Keratinocyte (primary cell): ENCODE measurements at regions not wholly inside any gene's neighbourhood (a gene's known extent, or its start where the extent isn't known, plus 50 kb on each side); places are given as distances from the start of the nearest gene placed in this dataset.

Source experiments
- DNase-seq: peaks from one replicate; pipeline ENCODE4 v3.0.0-alpha.2; 2011; ENCODE audit warnings: low read depth, missing footprints, low spot score
- FAIRE-seq: peaks from 2 replicates; lab custom pipeline; 2011; peaks lifted over from hg19 to GRCh38; lab: Jason Lieb, UNC
- H2AFZ ChIP-seq: 2 replicates; pipeline ENCODE4 v1.6.0; 2012; ENCODE audit warnings: low read length, control low read depth, inconsistent platforms; ENCODE audit not compliant: control insufficient read depth
- H3K27ac ChIP-seq: 2 replicates; pipeline ENCODE4 v1.5.1; 2011; ENCODE audit warnings: low read length; ENCODE audit not compliant: control insufficient read depth, insufficient read depth
- H3K27me3 ChIP-seq: 3 replicates; pipeline ENCODE4 v1.6.0; 2011; ENCODE audit warnings: low read length; ENCODE audit not compliant: control insufficient read depth, insufficient read depth; ENCODE audit errors: extremely low read depth
- H3K36me3 ChIP-seq, 2 experiments: 2 replicates in 1 of 2; 3 replicates in 1 of 2; pipeline ENCODE4 v1.5.1; 2011; ENCODE audit warnings: low read length in 2 of 2, mild to moderate bottlenecking in 1 of 2; ENCODE audit not compliant: control insufficient read depth in 2 of 2, insufficient read depth in 2 of 2; ENCODE audit errors: extremely low read depth in 1 of 2
- H3K4me1 ChIP-seq: 3 replicates; pipeline ENCODE4 v1.5.1; 2011; ENCODE audit warnings: low read length; ENCODE audit not compliant: control insufficient read depth, insufficient read depth; ENCODE audit errors: extremely low read depth
- H3K4me2 ChIP-seq: 3 replicates; pipeline ENCODE4 v1.6.0; 2011; ENCODE audit warnings: low read depth, low read length; ENCODE audit not compliant: control insufficient read depth, insufficient read depth; ENCODE audit errors: extremely low read depth
- H3K4me3 ChIP-seq, 3 experiments: fragments of 200-600 bp in 1 of 3; sonication (generic) in 1 of 3; 2 replicates in 2 of 3; 3 replicates in 1 of 3; pipeline ENCODE4 v1.5.1; 2011 to 2016; ENCODE audit warnings: low read length in 3 of 3, mild to moderate bottlenecking in 3 of 3, control low read depth in 2 of 3, inconsistent platforms in 1 of 3, low read depth in 1 of 3, mixed read lengths in 1 of 3, mixed run types in 1 of 3, moderate library complexity in 1 of 3; ENCODE audit not compliant: control insufficient read depth in 2 of 3, insufficient read depth in 2 of 3; ENCODE audit errors: extremely low read depth in 1 of 3
- H3K79me2 ChIP-seq: 2 replicates; pipeline ENCODE4 v1.6.0; 2012; ENCODE audit warnings: low read length; ENCODE audit not compliant: control insufficient read depth, insufficient read depth
- H3K9ac ChIP-seq: 3 replicates; pipeline ENCODE4 v1.6.0; 2011; ENCODE audit warnings: low read length; ENCODE audit not compliant: control insufficient read depth, insufficient read depth; ENCODE audit errors: extremely low read depth
- H3K9me1 ChIP-seq: 3 replicates; pipeline ENCODE4 v1.6.0; 2011; ENCODE audit warnings: low read length; ENCODE audit not compliant: control insufficient read depth, insufficient read depth; ENCODE audit errors: extremely low read depth
- H3K9me3 ChIP-seq: 2 replicates; pipeline ENCODE4 v1.5.1; 2012; ENCODE audit warnings: low read depth, low read length; ENCODE audit not compliant: control insufficient read depth
- H4K20me1 ChIP-seq: 3 replicates; pipeline ENCODE4 v1.6.0; 2011; ENCODE audit warnings: low read length; ENCODE audit not compliant: control insufficient read depth, insufficient read depth; ENCODE audit errors: extremely low read depth
- EZH2 ChIP-seq: IDR thresholded peaks from one replicate; pipeline ENCODE4 v1.6.1; 2012; ENCODE audit warnings: inconsistent platforms, mild to moderate bottlenecking, low read length, moderate library complexity
- dilution Hi-C: fragments of 300-500 bp; cut with MboI; formaldehyde crosslinking; loops from one replicate; pipeline ENCODE4 v1.7.0; 2020; ENCODE audit warnings: low sequenced_read_pairs; ENCODE audit not compliant: extremely low pct_ligation_motif_present
- TF ChIP-seq, protein P1 (sequence below), 3 experiments: IDR thresholded peaks in 1 of 3; conservative IDR thresholded peaks in 1 of 3; optimal IDR thresholded peaks in 1 of 3; 2 replicates in 2 of 3; 3 replicates in 1 of 3; pipeline versions ENCODE3 to v1.5.1; 2011; ENCODE audit warnings: low read length in 3 of 3, mild to moderate bottlenecking in 3 of 3, moderate library complexity in 2 of 3, control low read depth in 1 of 3, inconsistent platforms in 1 of 3; ENCODE audit not compliant: insufficient read depth in 2 of 3; ENCODE audit errors: extremely low read depth in 1 of 3

DNA sequence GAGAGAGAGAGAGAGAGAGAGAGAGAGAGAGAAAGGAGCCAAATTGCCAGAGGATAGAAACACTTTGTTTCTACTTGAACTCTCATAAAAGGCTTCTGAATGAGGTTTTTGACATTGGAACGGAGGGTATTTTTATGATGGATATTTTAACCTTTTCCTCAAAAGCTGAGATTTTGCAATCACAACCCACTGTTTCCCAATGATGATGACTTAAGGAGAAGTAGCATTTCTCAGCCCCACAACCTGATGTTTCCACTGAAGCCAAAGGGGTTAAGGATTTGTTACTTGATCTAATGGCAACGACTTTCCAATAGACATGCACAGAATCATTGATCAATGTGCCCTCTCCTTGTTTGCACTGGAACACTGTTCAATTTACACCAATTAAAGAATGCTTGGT is 67.1 kb upstream of the POU3F3 start:
- FAIRE-seq (no peak), DNase-seq (no peak)
- no peaks in the 10 kb centered on the region for H3K4me1 ChIP-seq
- no peaks in the 10 kb centered on the region for H3K79me2 ChIP-seq
- no peak overlapping the region for H3K4me3 ChIP-seq
- H4K20me1 ChIP-seq = no peaks in the 10 kb centered on the region
- TF ChIP-seq EZH2 = no peak
- TF ChIP-seq, protein P1, sequence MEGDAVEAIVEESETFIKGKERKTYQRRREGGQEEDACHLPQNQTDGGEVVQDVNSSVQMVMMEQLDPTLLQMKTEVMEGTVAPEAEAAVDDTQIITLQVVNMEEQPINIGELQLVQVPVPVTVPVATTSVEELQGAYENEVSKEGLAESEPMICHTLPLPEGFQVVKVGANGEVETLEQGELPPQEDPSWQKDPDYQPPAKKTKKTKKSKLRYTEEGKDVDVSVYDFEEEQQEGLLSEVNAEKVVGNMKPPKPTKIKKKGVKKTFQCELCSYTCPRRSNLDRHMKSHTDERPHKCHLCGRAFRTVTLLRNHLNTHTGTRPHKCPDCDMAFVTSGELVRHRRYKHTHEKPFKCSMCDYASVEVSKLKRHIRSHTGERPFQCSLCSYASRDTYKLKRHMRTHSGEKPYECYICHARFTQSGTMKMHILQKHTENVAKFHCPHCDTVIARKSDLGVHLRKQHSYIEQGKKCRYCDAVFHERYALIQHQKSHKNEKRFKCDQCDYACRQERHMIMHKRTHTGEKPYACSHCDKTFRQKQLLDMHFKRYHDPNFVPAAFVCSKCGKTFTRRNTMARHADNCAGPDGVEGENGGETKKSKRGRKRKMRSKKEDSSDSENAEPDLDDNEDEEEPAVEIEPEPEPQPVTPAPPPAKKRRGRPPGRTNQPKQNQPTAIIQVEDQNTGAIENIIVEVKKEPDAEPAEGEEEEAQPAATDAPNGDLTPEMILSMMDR (optimal IDR thresholded peaks at IDR 0.05 in 1 of 3, IDR thresholded peaks at IDR 0.05 in 1 of 3, conservative IDR thresholded peaks at IDR 0.05 in 1 of 3; ENCODE audit: extremely low read depth in 1 of 3, insufficient read depth in 2 of 3, low read length in 3 of 3) = no peak
- no peaks in the 10 kb centered on the region for H3K36me3 ChIP-seq
- H2AFZ ChIP-seq = no peak overlapping the region
- H3K27me3 ChIP-seq = no peaks in the 10 kb centered on the region
- dilution Hi-C loops = no loop called here
- H3K9ac ChIP-seq = no peak overlapping the region
- H3K27ac ChIP-seq = no peak overlapping the region
- no peaks in the 10 kb centered on the region for H3K9me1 ChIP-seq
- H3K4me2 ChIP-seq = no peak overlapping the region
- H3K9me3 ChIP-seq = no peaks in the 10 kb centered on the region

DNA sequence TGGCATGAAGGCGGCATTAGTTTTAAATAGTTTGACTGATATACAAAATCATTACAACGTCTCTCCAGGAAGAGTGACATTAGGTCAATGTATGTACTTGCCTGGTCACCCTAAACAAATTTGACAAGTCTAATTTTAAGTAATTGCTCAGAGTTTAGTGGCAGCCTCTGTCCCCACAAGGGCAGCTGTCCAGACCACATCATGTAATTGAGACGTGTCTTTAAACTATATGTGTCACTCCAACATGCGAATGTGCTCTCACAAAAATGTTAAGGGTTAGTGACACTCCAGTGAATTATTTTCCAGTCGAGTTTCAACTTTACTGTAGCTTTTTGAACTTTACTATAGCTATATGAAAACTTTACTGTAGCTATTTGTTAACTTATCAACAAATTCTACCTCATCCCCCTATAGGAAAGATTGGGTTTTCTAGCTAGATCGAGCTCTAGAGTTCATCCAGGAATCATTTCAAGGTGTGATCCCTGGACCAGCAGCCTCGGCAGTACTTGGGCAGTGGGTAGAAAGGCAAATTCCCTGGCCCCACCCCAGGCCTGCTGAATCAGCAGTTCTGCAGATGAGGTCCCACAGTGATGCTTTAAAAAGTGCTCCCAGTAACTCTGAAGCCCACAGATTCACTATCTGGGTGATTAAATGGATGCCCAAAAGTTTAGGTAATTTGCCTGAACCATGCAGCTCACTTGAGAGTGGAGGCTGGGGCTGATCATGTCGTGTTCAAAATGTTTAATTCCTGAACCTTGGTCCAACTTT is 66.4 kb upstream of the POU3F3 start:
- dilution Hi-C loops = no loop called here
- no peaks in the 10 kb centered on the region for H3K9me3 ChIP-seq
- H3K79me2 ChIP-seq = no peaks in the 10 kb centered on the region
- TF ChIP-seq EZH2 = no peak
- TF ChIP-seq, protein P1 (optimal IDR thresholded peaks at IDR 0.05 in 1 of 3, IDR thresholded peaks at IDR 0.05 in 1 of 3, conservative IDR thresholded peaks at IDR 0.05 in 1 of 3; ENCODE audit: extremely low read depth in 1 of 3, insufficient read depth in 2 of 3, low read length in 3 of 3) = no peak
- no peak overlapping the region for H3K27ac ChIP-seq
- no peaks in the 10 kb centered on the region for H3K36me3 ChIP-seq
- H3K4me3 ChIP-seq = no peak overlapping the region
- no peak overlapping the region for H3K9ac ChIP-seq
- DNase-seq (no peak), FAIRE-seq (no peak)
- no peak overlapping the region for H2AFZ ChIP-seq
- H3K4me1 ChIP-seq = no peaks in the 10 kb centered on the region
- no peak overlapping the region for H3K4me2 ChIP-seq
- no peaks in the 10 kb centered on the region for H3K9me1 ChIP-seq
- no peaks in the 10 kb centered on the region for H3K27me3 ChIP-seq
- H4K20me1 ChIP-seq = no peaks in the 10 kb centered on the region
